CD14-positive monocyte (primary cell): ENCODE measurements at regions not wholly inside any gene's neighbourhood (a gene's known extent, or its start where the extent isn't known, plus 50 kb on each side); places are given as distances from the start of the nearest gene placed in this dataset.

ENCODE experiments used
- DNase-seq, 3 donors: peaks; one replicate each; pipeline ENCODE4 v3.0.0-alpha.2; 2011 to 2022
- H2AFZ ChIP-seq: 2 replicates; pipeline ENCODE4 v1.6.0; 2012; ENCODE audit warnings: mild to moderate bottlenecking, low read depth, low read length, inconsistent platforms; ENCODE audit not compliant: insufficient read depth, poor library complexity, severe bottlenecking
- H3K27ac ChIP-seq, 2 donors: 1 replicate in 1 of 2; 2 replicates in 1 of 2; pipeline ENCODE4 v1.5.1; 2012 to 2013; ENCODE audit warnings: low read length in 2 of 2, control low read depth in 1 of 2, inconsistent platforms in 1 of 2, low read depth in 1 of 2, mild to moderate bottlenecking in 1 of 2
- H3K27me3 ChIP-seq, 2 donors: one replicate each; pipeline versions ENCODE4 v1.6.0 to v1.6.1; 2011 to 2013; ENCODE audit warnings: low read length in 2 of 2; ENCODE audit not compliant: control insufficient read depth in 2 of 2, insufficient read depth in 2 of 2
- H3K36me3 ChIP-seq, 2 donors: replicated peaks in 1 of 2; 1 replicate in 1 of 2; 2 replicates in 1 of 2; pipeline versions ENCODE4 v1.5.1 to v1.6.1; 2012 to 2013; ENCODE audit warnings: low read length in 2 of 2, control low read depth in 1 of 2, inconsistent platforms in 1 of 2, mild to moderate bottlenecking in 1 of 2; ENCODE audit not compliant: insufficient read depth in 2 of 2, control insufficient read depth in 1 of 2
- H3K4me1 ChIP-seq, 2 donors: 1 replicate in 1 of 2; 2 replicates in 1 of 2; pipeline versions ENCODE4 v1.5.1 to v1.6.1; 2012 to 2013; ENCODE audit warnings: low read length in 2 of 2, control low read depth in 1 of 2, inconsistent platforms in 1 of 2, mild to moderate bottlenecking in 1 of 2, moderate library complexity in 1 of 2; ENCODE audit not compliant: insufficient read depth in 2 of 2, control insufficient read depth in 1 of 2
- H3K4me2 ChIP-seq: replicated peaks from 2 replicates; pipeline ENCODE3; 2012; ENCODE audit warnings: low read length, moderate library complexity, mild to moderate bottlenecking; ENCODE audit not compliant: poor library complexity, severe bottlenecking; ENCODE audit errors: extremely low read depth
- H3K4me3 ChIP-seq, 3 experiments: fragments of 200-600 bp in 1 of 3; sonication (generic) in 1 of 3; replicated peaks in 1 of 3; 1 replicate in 2 of 3; 2 replicates in 1 of 3; pipeline ENCODE4 v1.5.1; 2011 to 2013; ENCODE audit warnings: low read length in 3 of 3, mild to moderate bottlenecking in 3 of 3, control low read depth in 2 of 3, low read depth in 2 of 3, inconsistent platforms in 1 of 3, moderate library complexity in 1 of 3
- H3K79me2 ChIP-seq: 2 replicates; pipeline ENCODE4 v1.6.0; 2012; ENCODE audit warnings: mild to moderate bottlenecking, control low read depth, inconsistent platforms, low read length, moderate library complexity; ENCODE audit not compliant: insufficient read depth
- H3K9ac ChIP-seq: 2 replicates; pipeline ENCODE4 v1.6.0; 2017; ENCODE audit warnings: low read length, mild to moderate bottlenecking; ENCODE audit not compliant: insufficient read depth, poor library complexity, severe bottlenecking
- H3K9me3 ChIP-seq, 2 donors: replicated peaks in 1 of 2; 1 replicate in 1 of 2; 2 replicates in 1 of 2; pipeline versions ENCODE4 v1.5.1 to v1.6.1; 2012 to 2013; ENCODE audit warnings: low read length in 2 of 2, control low read depth in 1 of 2; ENCODE audit not compliant: control insufficient read depth in 1 of 2, insufficient read depth in 1 of 2
- H4K20me1 ChIP-seq: 2 replicates; pipeline ENCODE4 v1.6.0; 2012; ENCODE audit warnings: mild to moderate bottlenecking, low read length, control low read depth, moderate library complexity; ENCODE audit not compliant: insufficient read depth
- H3K27ac Mint-ChIP-seq, 7 donors: one replicate each; pipeline ENCODE4 v1.8.0; 2020; ENCODE audit warnings: mild to moderate bottlenecking in 7 of 7, mixed read lengths in 7 of 7, moderate library complexity in 6 of 7, inconsistent platforms in 2 of 7
- H3K27me3 Mint-ChIP-seq, 3 donors: one replicate each; pipeline ENCODE4 v1.8.0; 2021 to 2022; ENCODE audit warnings: low read depth in 3 of 3, mild to moderate bottlenecking in 3 of 3, mixed read lengths in 3 of 3, moderate library complexity in 3 of 3, inconsistent platforms in 1 of 3
- H3K36me3 Mint-ChIP-seq, 2 donors: one replicate each; pipeline ENCODE4 v1.8.0; 2020; ENCODE audit warnings: mixed read lengths in 2 of 2, inconsistent platforms in 1 of 2, mild to moderate bottlenecking in 1 of 2
- H3K4me1 Mint-ChIP-seq: one replicate; pipeline ENCODE4 v1.8.0; 2020; ENCODE audit warnings: mild to moderate bottlenecking, mixed read lengths
- H3K4me3 Mint-ChIP-seq, 2 donors: one replicate each; pipeline ENCODE4 v1.8.0; 2020; ENCODE audit warnings: mild to moderate bottlenecking in 2 of 2, mixed read lengths in 2 of 2, moderate library complexity in 1 of 2
- H3K9me3 Mint-ChIP-seq, 7 donors: one replicate each; pipeline ENCODE4 v1.8.0; 2020 to 2022; ENCODE audit warnings: mixed read lengths in 7 of 7, mild to moderate bottlenecking in 6 of 7, moderate library complexity in 6 of 7, inconsistent platforms in 2 of 7
- CTCF ChIP-seq: fragments of 200-600 bp; IDR thresholded peaks from one replicate; pipeline ENCODE4 v1.8.0; 2022; ENCODE audit warnings: antibody characterized with exemption, mild to moderate bottlenecking
- WGBS: methylation state at CpG from one replicate; pipeline ENCODE4 v1.1.5; 2013; ENCODE audit warnings: missing lambda C conversion rate; ENCODE audit not compliant: insufficient coverage; 5-methylcytosine and 5-hydroxymethylcytosine counted together
- intact Hi-C, 2 donors: fragments of 100-400 bp; cut with micrococcal nuclease; formaldehyde crosslinking; loops; one replicate each; pipeline versions ENCODE4 v1.15.0 to v1.15.1; 2023

DNA sequence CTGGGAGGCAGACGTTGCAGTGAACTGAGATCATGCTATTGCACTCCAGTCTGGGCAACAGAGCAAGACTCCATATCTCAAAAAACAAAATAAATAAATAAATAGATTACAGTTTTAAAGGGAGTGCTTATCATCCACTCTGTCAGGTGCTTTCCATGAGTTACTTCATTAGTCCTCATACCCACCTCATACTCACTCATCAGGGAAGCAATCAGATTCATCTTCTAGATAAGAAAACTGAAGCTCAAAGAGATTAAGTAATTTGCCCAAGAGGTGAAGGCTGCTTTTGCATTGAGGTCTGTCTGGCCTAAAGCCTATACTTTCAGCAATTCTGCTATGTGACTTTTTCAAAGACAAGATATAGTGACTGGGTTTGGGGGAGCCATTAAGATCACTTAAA is 101.0 kb downstream of the RASSF10 start:
- Histone ChIP-seq H3K36me3 (no peaks in the 10 kb centered on the region), H3K27ac (no peak overlapping the region), H3K9me3 (peaks cover 0 to 8% of the 10 kb centered on the region in 2 donors), H3K79me2 (no peaks in the 10 kb centered on the region), H4K20me1 (no peaks in the 10 kb centered on the region), H3K27me3 (no peaks in the 10 kb centered on the region), H3K4me2 (no peak overlapping the region), H3K4me3 (no peak overlapping the region), H3K9ac (no peak overlapping the region), H2AFZ (no peak overlapping the region), H3K4me1 (no peaks in the 10 kb centered on the region)
- H3K27ac Mint-ChIP-seq: no peak overlapping the region
- H3K4me1 Mint-ChIP-seq: peaks cover 8% of the 10 kb centered on the region
- no CpG with 5 or more reads among the region's 1 CpG for WGBS
- peaks cover 3 to 13% (median 5%) of the 10 kb centered on the region in 7 donors for H3K9me3 Mint-ChIP-seq
- H3K4me3 Mint-ChIP-seq: no peak overlapping the region
- TF ChIP-seq CTCF: no peak
- H3K36me3 Mint-ChIP-seq: no peaks in the 10 kb centered on the region
- no peak for DNase-seq
- intact Hi-C loops: no loop called here
- peaks cover 5 to 10% (median 9%) of the 10 kb centered on the region in 3 donors for H3K27me3 Mint-ChIP-seq

- 94% methylated on average over 2 of the region's 5 CpGs for WGBS
- H3K4me3 Mint-ChIP-seq: no peak overlapping the region
- no peaks in the 10 kb centered on the region for H4K20me1 ChIP-seq
- H3K4me1 ChIP-seq: no peaks in the 10 kb centered on the region
- H3K27me3 ChIP-seq: no peaks in the 10 kb centered on the region
- H3K79me2 ChIP-seq: no peaks in the 10 kb centered on the region
- no peaks in the 10 kb centered on the region for H3K36me3 ChIP-seq
- intact Hi-C loops: no loop called here
- H3K4me2 ChIP-seq: no peak overlapping the region
- no peak for DNase-seq
- H3K4me3 ChIP-seq: no peak overlapping the region
- no peak overlapping the region for H3K27ac ChIP-seq
- H3K27me3 Mint-ChIP-seq: peaks cover 6 to 14% (median 9%) of the 10 kb centered on the region in 3 donors
- no peak overlapping the region for H3K9ac ChIP-seq
- H3K9me3 Mint-ChIP-seq: peaks cover 3 to 13% (median 5%) of the 10 kb centered on the region in 7 donors
- H3K36me3 Mint-ChIP-seq: no peaks in the 10 kb centered on the region
- no peak overlapping the region for H3K27ac Mint-ChIP-seq
- no peak for TF ChIP-seq CTCF
- H3K9me3 ChIP-seq: peaks cover 0 to 8% of the 10 kb centered on the region in 2 donors
- H2AFZ ChIP-seq: no peak overlapping the region
- peaks cover 8% of the 10 kb centered on the region for H3K4me1 Mint-ChIP-seq
Measured at GRCh38 chr11:13110929-13111812, 102.1 kb downstream of the RASSF10 start.
